Mononuclear cell (primary cell): ENCODE measurements at regions not wholly inside any gene's neighbourhood (a gene's known extent, or its start where the extent isn't known, plus 50 kb on each side); places are given as distances from the start of the nearest gene placed in this dataset.

ENCODE experiments used
- H3K27me3 ChIP-seq: 2 replicates; pipeline ENCODE4 v1.6.0; 2011; ENCODE audit warnings: low read length, control low read depth; ENCODE audit not compliant: insufficient read depth
- H3K4me1 ChIP-seq: 2 replicates; pipeline ENCODE4 v1.5.1; 2011; ENCODE audit warnings: mild to moderate bottlenecking, low read length, control low read depth; ENCODE audit not compliant: insufficient read depth
- H3K4me3 ChIP-seq: 2 replicates; pipeline ENCODE4 v1.5.1; 2011; ENCODE audit warnings: mild to moderate bottlenecking, low read length, moderate library complexity
- H3K9me3 ChIP-seq: 2 replicates; pipeline ENCODE4 v1.5.1; 2011; ENCODE audit warnings: low read depth, mild to moderate bottlenecking, control low read depth, low read length

- no peak overlapping the region for H3K4me3 ChIP-seq
- H3K27me3 ChIP-seq: no peaks in the 10 kb centered on the region
- peaks cover 4% of the 10 kb centered on the region for H3K4me1 ChIP-seq
- H3K9me3 ChIP-seq: no peaks in the 10 kb centered on the region
Observed at GRCh38 chr1:218494449-218494852, 149.3 kb downstream of the TGFB2 start.

- peaks cover 10% of the 10 kb centered on the region for H3K4me1 ChIP-seq
- H3K4me3 ChIP-seq: no peak overlapping the region
- no peaks in the 10 kb centered on the region for H3K27me3 ChIP-seq
- H3K9me3 ChIP-seq: no peaks in the 10 kb centered on the region
Observed at GRCh38 chr1:218495931-218496330, 150.8 kb downstream of the TGFB2 start.

GRCh38 chr1:218496561-218496960 lies 151.4 kb downstream of the TGFB2 start:
- Histone ChIP-seq H3K27me3 (no peaks in the 10 kb centered on the region), H3K4me1 (peaks cover 10% of the 10 kb centered on the region), H3K9me3 (no peaks in the 10 kb centered on the region), H3K4me3 (no peak overlapping the region)

- Histone ChIP-seq H3K9me3 (no peaks in the 10 kb centered on the region), H3K27me3 (no peaks in the 10 kb centered on the region), H3K4me1 (peaks cover 10% of the 10 kb centered on the region), H3K4me3 (peak overlapping the region; percentile 33)
Observed at GRCh38 chr1:218498056-218498938, 153.2 kb downstream of the TGFB2 start.

GRCh38 chr1:218499011-218499691 lies 154.0 kb downstream of the TGFB2 start:
- Histone ChIP-seq H3K4me3 (peak overlapping the region; percentile 33), H3K27me3 (no peaks in the 10 kb centered on the region), H3K9me3 (no peaks in the 10 kb centered on the region), H3K4me1 (peaks cover 10% of the 10 kb centered on the region)

GRCh38 chr1:218499911-218500310 lies 154.8 kb downstream of the TGFB2 start:
- Histone ChIP-seq H3K4me3 (no peak overlapping the region), H3K9me3 (no peaks in the 10 kb centered on the region), H3K27me3 (no peaks in the 10 kb centered on the region), H3K4me1 (peaks cover 10% of the 10 kb centered on the region)

- peaks cover 10% of the 10 kb centered on the region for H3K4me1 ChIP-seq
- H3K9me3 ChIP-seq: no peaks in the 10 kb centered on the region
- no peak overlapping the region for H3K4me3 ChIP-seq
- no peaks in the 10 kb centered on the region for H3K27me3 ChIP-seq
Observed at GRCh38 chr1:218501161-218501560, 156.0 kb downstream of the TGFB2 start.

- H3K9me3 ChIP-seq: no peaks in the 10 kb centered on the region
- peaks cover 10% of the 10 kb centered on the region for H3K4me1 ChIP-seq
- H3K27me3 ChIP-seq: no peaks in the 10 kb centered on the region
- no peak overlapping the region for H3K4me3 ChIP-seq
Observed at GRCh38 chr1:218502383-218502782, 157.2 kb downstream of the TGFB2 start.

GRCh38 chr1:218503102-218503501 lies 158.0 kb downstream of the TGFB2 start:
- no peaks in the 10 kb centered on the region for H3K9me3 ChIP-seq
- H3K4me3 ChIP-seq: no peak overlapping the region
- H3K4me1 ChIP-seq: peaks cover 10% of the 10 kb centered on the region
- no peaks in the 10 kb centered on the region for H3K27me3 ChIP-seq

- Histone ChIP-seq H3K4me1 (no peaks in the 10 kb centered on the region), H3K4me3 (no peak overlapping the region), H3K27me3 (no peaks in the 10 kb centered on the region), H3K9me3 (no peaks in the 10 kb centered on the region)
Observed at GRCh38 chr1:218507355-218508002, 162.3 kb downstream of the TGFB2 start.

GRCh38 chr1:218510153-218510772 lies 165.1 kb downstream of the TGFB2 start:
- H3K4me3 ChIP-seq: no peak overlapping the region
- H3K4me1 ChIP-seq: no peaks in the 10 kb centered on the region
- no peaks in the 10 kb centered on the region for H3K9me3 ChIP-seq
- no peaks in the 10 kb centered on the region for H3K27me3 ChIP-seq

- no peaks in the 10 kb centered on the region for H3K9me3 ChIP-seq
- no peak overlapping the region for H3K4me3 ChIP-seq
- H3K4me1 ChIP-seq: no peaks in the 10 kb centered on the region
- no peaks in the 10 kb centered on the region for H3K27me3 ChIP-seq
Observed at GRCh38 chr1:218513328-218513727, 168.2 kb downstream of the TGFB2 start.

GRCh38 chr1:218514689-218515088 lies 169.6 kb downstream of the TGFB2 start:
- no peaks in the 10 kb centered on the region for H3K27me3 ChIP-seq
- H3K4me3 ChIP-seq: no peak overlapping the region
- H3K9me3 ChIP-seq: no peaks in the 10 kb centered on the region
- H3K4me1 ChIP-seq: no peaks in the 10 kb centered on the region

- Histone ChIP-seq H3K4me1 (no peaks in the 10 kb centered on the region), H3K27me3 (no peaks in the 10 kb centered on the region), H3K4me3 (no peak overlapping the region), H3K9me3 (no peaks in the 10 kb centered on the region)
Observed at GRCh38 chr1:218516526-218516925, 171.4 kb downstream of the TGFB2 start.

- H3K4me3 ChIP-seq: no peak overlapping the region
- H3K9me3 ChIP-seq: no peaks in the 10 kb centered on the region
- no peaks in the 10 kb centered on the region for H3K27me3 ChIP-seq
- no peaks in the 10 kb centered on the region for H3K4me1 ChIP-seq
Observed at GRCh38 chr1:218517459-218517858, 172.3 kb downstream of the TGFB2 start.
